NCI-H2227 treated with DMSO at 0.1 percent for 48 hours (cell line): ENCODE measurements at regions not wholly inside any gene's neighbourhood (a gene's known extent, or its start where the extent isn't known, plus 50 kb on each side); places are given as distances from the start of the nearest gene placed in this dataset.
"Not testable (repeated sequence)": the region's sequence is repeated elsewhere in the genome, so short reads cannot be mapped to it uniquely, and the experiment has no call there.

ENCODE experiments used
- DNase-seq: peaks from one replicate; lab custom pipeline; 2025; lab: John Stamatoyannopoulos, UW

GRCh38 chr21:9001890-9002663, 1519.3 kb upstream of the TPTE start:
- DNase-seq, result not testable (repeated sequence)

GRCh38 chr21:9003909-9004814, 1517.2 kb upstream of the TPTE start:
- DNase-seq, result not testable (repeated sequence)

- DNase-seq, result not testable (repeated sequence)
Observed at GRCh38 chr21:9004815-9005518, 1516.4 kb upstream of the TPTE start.

- DNase-seq, result not testable (repeated sequence)
Observed at GRCh38 chr21:9005671-9006070, 1515.7 kb upstream of the TPTE start.

- DNase-seq, result not testable (repeated sequence)
Observed at GRCh38 chr21:9006111-9006510, 1515.3 kb upstream of the TPTE start.

- not testable (repeated sequence) for DNase-seq
Observed at GRCh38 chr21:9006553-9007323, 1514.6 kb upstream of the TPTE start.

- no peak for DNase-seq
Observed at GRCh38 chr21:9008636-9009035, 1512.7 kb upstream of the TPTE start.

- DNase-seq, result not testable (repeated sequence)
Observed at GRCh38 chr21:9009267-9010016, 1511.9 kb upstream of the TPTE start.

GRCh38 chr21:9010121-9010795, 1511.1 kb upstream of the TPTE start:
- not testable (repeated sequence) for DNase-seq

GRCh38 chr21:9010936-9011890, 1510.2 kb upstream of the TPTE start:
- DNase-seq, result not testable (repeated sequence)

GRCh38 chr21:9011916-9012315, 1509.5 kb upstream of the TPTE start:
- not testable (repeated sequence) for DNase-seq

GRCh38 chr21:9013502-9014242, 1507.7 kb upstream of the TPTE start:
- not testable (repeated sequence) for DNase-seq

- not testable (repeated sequence) for DNase-seq
Observed at GRCh38 chr21:9014243-9014734, 1507.1 kb upstream of the TPTE start.

- not testable (repeated sequence) for DNase-seq
Observed at GRCh38 chr21:9015483-9016197, 1505.7 kb upstream of the TPTE start.

- not testable (repeated sequence) for DNase-seq
Observed at GRCh38 chr21:9017206-9017605, 1504.2 kb upstream of the TPTE start.

GRCh38 chr21:9018731-9019253, 1502.6 kb upstream of the TPTE start:
- DNase-seq, result not testable (repeated sequence)
